GM12873 (cell line): ENCODE measurements at regions not wholly inside any gene's neighbourhood (a gene's known extent, or its start where the extent isn't known, plus 50 kb on each side); places are given as distances from the start of the nearest gene placed in this dataset.

Experiments
- TF ChIP-seq, protein P1 (sequence below): IDR thresholded peaks from 2 replicates; pipeline ENCODE4 v1.5.1; 2012; ENCODE audit warnings: low read depth, mild to moderate bottlenecking, moderate library complexity, low read length, control low read depth; ENCODE audit not compliant: insufficient read depth; ENCODE audit errors: missing control alignments

DNA sequence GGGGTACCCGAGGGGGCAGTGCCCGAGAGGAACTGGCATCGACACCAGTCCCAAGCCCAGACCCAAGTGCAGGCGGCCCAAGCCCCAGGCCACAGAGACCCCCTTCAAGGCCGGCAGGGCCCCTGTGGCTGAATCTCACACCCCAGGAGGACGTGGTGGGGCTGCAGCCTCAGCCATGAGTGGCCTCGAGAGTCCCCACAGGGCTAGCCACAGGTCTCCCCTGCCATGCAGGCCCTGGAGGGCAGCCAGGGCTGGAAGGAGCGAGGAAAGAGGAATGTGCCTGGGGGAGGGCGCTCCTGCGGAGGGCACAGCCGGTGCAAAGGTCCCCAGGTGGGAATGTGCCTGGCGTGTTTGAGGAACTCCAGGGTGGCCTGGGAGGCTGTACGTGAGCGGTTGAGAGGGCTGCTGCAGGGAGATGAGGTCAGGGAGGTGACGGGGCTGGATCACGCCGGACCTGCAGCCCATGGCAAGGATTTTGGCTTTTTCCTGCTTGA is 86.1 kb downstream of the NCOR2 start:
- TF ChIP-seq, protein P1, sequence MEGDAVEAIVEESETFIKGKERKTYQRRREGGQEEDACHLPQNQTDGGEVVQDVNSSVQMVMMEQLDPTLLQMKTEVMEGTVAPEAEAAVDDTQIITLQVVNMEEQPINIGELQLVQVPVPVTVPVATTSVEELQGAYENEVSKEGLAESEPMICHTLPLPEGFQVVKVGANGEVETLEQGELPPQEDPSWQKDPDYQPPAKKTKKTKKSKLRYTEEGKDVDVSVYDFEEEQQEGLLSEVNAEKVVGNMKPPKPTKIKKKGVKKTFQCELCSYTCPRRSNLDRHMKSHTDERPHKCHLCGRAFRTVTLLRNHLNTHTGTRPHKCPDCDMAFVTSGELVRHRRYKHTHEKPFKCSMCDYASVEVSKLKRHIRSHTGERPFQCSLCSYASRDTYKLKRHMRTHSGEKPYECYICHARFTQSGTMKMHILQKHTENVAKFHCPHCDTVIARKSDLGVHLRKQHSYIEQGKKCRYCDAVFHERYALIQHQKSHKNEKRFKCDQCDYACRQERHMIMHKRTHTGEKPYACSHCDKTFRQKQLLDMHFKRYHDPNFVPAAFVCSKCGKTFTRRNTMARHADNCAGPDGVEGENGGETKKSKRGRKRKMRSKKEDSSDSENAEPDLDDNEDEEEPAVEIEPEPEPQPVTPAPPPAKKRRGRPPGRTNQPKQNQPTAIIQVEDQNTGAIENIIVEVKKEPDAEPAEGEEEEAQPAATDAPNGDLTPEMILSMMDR, result no peak

DNA sequence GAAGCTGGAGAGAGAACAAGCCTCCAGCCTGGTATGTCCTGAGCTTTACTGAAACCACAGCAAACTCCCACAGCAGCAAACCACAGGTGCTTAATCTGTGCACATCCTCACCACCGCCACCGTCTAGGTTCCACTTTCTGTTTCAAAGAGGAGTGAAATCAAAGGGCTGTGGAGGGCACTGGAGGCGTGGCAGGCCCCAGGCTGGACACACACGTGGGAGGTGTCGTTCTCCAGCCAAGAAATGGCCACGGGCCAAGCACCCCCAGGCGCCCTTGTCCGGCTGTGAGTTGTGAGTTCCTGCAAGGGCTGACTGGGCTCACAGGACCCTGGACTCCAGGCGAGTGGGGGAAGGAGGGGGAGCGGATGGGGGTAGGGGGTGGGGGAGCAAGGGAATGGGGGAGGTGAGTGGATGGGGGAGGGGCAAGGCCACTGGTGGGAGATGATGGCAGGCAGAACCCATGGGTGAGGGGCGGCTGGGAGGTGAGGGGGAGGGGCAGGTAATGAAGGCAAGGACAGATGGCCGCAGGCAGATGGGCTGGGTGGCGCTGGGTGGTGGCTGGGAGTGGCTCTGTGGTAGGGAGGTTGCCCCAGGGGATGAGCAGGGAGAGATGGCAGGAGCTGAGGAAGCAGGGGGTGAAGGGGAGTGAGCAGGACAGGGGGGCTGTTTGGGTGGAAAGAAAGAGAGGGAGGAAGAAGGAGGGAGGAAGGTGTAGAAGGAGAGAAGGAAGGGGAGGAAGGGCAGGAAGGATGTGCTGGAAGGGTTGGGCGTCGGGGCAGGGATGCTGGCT is 86.7 kb downstream of the NCOR2 start:
- TF ChIP-seq, protein P1, result no peak

DNA sequence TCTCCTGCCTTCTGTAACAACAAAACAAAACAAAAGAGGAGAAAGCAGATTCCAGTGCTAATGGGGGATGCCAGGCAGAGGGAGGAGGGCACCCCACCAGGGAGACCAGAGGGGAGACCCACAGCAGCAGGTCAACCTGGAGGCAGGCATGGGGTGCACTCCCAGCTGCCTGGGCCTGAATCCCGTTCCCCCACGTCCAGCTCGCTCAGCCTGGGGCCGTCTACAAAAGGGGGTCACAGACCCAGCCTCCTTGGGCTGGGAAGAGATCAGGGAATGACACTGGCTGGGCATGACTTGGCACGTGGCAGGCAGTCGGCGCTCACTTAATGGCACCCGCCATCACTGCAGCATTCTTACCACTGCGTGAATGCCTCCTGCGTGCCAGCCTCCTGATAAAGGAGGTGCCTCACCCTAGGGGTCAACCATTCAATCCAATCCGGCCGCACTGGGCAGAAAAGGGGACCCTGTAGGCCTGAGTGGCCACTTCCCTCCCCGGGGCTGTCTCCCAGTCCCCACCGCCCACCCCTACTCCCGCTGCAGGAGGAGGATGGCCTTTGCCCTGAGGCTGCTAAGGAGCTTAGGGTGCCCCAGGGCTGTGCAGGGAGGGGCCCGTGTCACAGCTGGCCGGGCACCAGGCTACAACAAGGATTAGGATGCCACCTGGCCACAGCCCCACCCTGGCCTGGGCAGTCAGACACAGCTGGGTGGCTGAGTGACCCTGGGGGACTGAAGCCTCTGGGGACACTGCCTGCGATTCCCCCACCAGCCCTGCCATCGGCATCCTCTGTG is 87.5 kb downstream of the NCOR2 start:
- TF ChIP-seq, protein P1, result no peak

DNA sequence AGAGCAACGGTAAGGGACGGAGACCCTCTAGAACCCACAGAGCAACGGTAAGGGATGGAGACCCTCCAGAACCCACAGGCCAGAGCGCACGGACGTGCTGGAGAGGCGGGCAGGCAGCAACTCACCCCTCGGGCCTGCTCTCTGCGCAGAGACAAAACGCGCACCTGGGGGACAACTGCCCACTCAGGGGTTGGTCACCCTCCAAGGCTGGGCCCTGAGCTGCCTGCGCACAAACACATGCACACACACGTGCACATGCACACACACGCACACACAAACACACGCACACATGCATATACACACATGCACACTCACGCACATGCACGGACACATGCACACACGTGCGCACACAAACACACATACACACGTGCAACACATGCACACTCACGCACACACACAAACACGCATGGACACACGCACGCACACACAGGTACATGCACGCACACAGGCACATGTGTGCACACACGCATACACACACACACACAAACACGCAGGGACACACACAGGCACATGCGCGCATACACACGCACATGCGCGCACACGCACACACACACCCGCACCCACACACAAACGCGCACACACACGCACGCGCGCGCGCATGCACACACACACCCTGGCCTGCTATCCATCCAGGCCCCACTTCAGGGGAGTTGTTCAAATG is 88.3 kb downstream of the NCOR2 start:
- TF ChIP-seq, protein P1, result no peak

DNA sequence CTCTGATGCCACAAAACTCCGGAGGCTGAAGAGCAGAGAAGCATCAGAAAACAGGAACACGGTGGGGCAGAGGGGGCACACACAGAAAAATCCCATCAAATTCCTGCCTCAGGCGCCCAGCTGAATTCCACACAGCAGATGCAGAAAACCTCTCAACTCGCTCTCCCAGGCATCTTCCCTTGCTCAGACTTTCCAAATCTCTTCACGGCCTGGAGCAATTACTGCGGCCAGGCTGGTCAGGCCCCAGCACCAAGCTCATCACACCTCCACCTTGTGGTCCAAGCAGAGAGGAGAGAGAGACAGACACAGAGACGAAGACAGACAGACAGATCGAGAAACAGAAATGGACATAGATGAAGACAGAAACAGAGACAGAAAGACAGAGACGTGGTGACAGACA is 89.0 kb downstream of the NCOR2 start:
- TF ChIP-seq, protein P1, result no peak

DNA sequence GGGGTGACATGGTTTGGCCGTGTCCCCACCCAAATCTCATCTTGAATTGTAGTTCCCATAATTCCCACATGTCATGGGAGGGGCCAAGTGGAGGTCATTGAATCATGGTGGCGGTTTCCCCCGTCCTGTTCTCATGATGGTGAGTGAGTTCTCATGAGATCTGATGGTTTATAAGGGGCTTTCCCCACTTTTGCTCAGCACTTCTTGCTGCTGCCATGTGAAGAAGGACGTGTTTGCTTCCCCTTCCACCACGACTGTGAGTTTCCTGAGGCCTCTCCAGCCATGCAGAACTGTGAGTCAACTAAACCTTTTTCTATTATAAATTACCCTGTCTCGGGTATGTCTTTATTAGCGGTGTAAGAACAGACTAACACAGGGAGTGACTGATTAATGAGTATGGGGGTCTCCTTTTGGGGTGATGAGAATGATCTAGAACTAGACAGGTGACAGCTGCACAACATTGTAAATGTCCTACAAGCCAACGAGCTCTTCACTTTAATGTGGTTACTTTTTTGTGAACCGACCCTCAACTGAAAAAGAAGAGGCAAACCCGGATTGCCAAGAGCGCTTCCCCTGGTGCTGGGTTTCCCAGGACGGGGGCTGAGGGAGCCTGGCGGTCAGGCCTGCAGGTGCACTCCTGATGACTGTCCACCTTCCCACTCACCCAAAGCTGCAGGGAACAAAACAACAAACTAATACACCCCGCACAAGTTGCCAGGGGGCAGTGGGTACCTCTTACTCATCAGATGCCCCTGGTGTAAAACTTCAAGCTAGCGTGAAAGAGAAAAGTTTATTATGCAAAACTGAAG is 90.1 kb downstream of the NCOR2 start:
- TF ChIP-seq, protein P1, result no peak

DNA sequence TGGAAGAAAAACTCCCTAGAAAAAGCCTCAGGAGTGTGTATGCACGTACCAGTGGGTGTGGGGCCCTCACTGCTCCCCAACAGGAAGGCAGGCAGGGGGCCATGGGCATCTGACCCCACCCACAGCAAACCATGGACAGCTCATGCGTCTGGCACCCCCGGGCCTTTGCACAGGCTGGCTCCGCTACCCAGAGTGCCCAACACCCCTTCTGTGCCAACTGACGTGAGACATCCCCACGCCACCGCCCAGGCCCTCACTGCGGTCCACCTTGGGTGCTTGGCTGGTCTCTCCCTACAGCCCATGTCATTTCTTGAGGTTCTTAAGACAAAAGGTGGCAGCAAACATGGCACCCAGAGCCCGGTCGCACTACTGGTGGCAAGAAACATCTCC is 91.4 kb downstream of the NCOR2 start:
- TF ChIP-seq, protein P1, result no peak
